Stimulated activated CD8-positive, alpha-beta memory T cell treated with anti-CD3 and anti-CD28 coated beads, Interleukin-4, amount 100 ng/mL, for 24 hours (primary cell): ENCODE measurements at regions not wholly inside any gene's neighbourhood (a gene's known extent, or its start where the extent isn't known, plus 50 kb on each side); places are given as distances from the start of the nearest gene placed in this dataset.
"Not testable (repeated sequence)": the region's sequence is repeated elsewhere in the genome, so short reads cannot be mapped to it uniquely, and the experiment has no call there.

ENCODE experiments used
- DNase-seq: peaks from one replicate; pipeline ENCODE4 v3.0.0-alpha.2; 2020; ENCODE audit warnings: low read depth

- not testable (repeated sequence) for DNase-seq
These were observed 111.0 kb downstream of the TMEM121 start for GRCh38 chr14:105637345-105637744.

GRCh38 chr14:105639969-105640931 lies 113.9 kb downstream of the TMEM121 start:
- DNase-seq: not testable (repeated sequence)

GRCh38 chr14:105641075-105641937 lies 114.9 kb downstream of the TMEM121 start:
- DNase-seq: no peak

GRCh38 chr14:105641951-105642350 lies 115.6 kb downstream of the TMEM121 start:
- not testable (repeated sequence) for DNase-seq

- not testable (repeated sequence) for DNase-seq
These were observed 116.1 kb downstream of the TMEM121 start for GRCh38 chr14:105642486-105642885.

GRCh38 chr14:105643406-105644052 lies 117.1 kb downstream of the TMEM121 start:
- not testable (repeated sequence) for DNase-seq

- not testable (repeated sequence) for DNase-seq
These were observed 117.7 kb downstream of the TMEM121 start for GRCh38 chr14:105644053-105644435.

- DNase-seq: not testable (repeated sequence)
These were observed 118.1 kb downstream of the TMEM121 start for GRCh38 chr14:105644457-105644856.

GRCh38 chr14:105644891-105645290 lies 118.5 kb downstream of the TMEM121 start:
- DNase-seq: not testable (repeated sequence)

GRCh38 chr14:105645389-105645788 lies 119.0 kb downstream of the TMEM121 start:
- DNase-seq: not testable (repeated sequence)

GRCh38 chr14:105646175-105646574 lies 119.8 kb downstream of the TMEM121 start:
- DNase-seq: no peak

- not testable (repeated sequence) for DNase-seq
These were observed 120.4 kb downstream of the TMEM121 start for GRCh38 chr14:105646711-105647281.

GRCh38 chr14:105647426-105647783 lies 121.0 kb downstream of the TMEM121 start:
- DNase-seq: not testable (repeated sequence)

- DNase-seq: no peak
These were observed 121.6 kb downstream of the TMEM121 start for GRCh38 chr14:105647784-105648608.

GRCh38 chr14:105648609-105649535 lies 122.5 kb downstream of the TMEM121 start:
- DNase-seq: not testable (repeated sequence)

GRCh38 chr14:105652317-105652716 lies 125.9 kb downstream of the TMEM121 start:
- not testable (repeated sequence) for DNase-seq

- not testable (repeated sequence) for DNase-seq
These were observed 127.5 kb downstream of the TMEM121 start for GRCh38 chr14:105653921-105654320.

- not testable (repeated sequence) for DNase-seq
These were observed 132.9 kb downstream of the TMEM121 start for GRCh38 chr14:105659255-105659654.

GRCh38 chr14:105659935-105660527 lies 133.6 kb downstream of the TMEM121 start:
- DNase-seq: no peak
